SK-N-MC (cell line): ENCODE measurements at regions not wholly inside any gene's neighbourhood (a gene's known extent, or its start where the extent isn't known, plus 50 kb on each side); places are given as distances from the start of the nearest gene placed in this dataset.

Experiments
- EZH2 ChIP-seq: fragments of 200-600 bp; sonication (generic); IDR thresholded peaks from one replicate; pipeline ENCODE4 v1.6.1; 2017; ENCODE audit warnings: antibody characterized with exemption
- FOXP2 ChIP-seq: optimal IDR thresholded peaks from 2 replicates; pipeline ENCODE3; 2011; ENCODE audit warnings: mild to moderate bottlenecking, moderate library complexity; ENCODE audit not compliant: insufficient read depth; ENCODE audit errors: extremely low read length, control extremely low read depth
- POLR2AphosphoS5 ChIP-seq: IDR thresholded peaks from 2 replicates; pipeline ENCODE4 v1.6.1; 2012; ENCODE audit warnings: mild to moderate bottlenecking, low read depth, low read length, borderline replicate concordance

DNA sequence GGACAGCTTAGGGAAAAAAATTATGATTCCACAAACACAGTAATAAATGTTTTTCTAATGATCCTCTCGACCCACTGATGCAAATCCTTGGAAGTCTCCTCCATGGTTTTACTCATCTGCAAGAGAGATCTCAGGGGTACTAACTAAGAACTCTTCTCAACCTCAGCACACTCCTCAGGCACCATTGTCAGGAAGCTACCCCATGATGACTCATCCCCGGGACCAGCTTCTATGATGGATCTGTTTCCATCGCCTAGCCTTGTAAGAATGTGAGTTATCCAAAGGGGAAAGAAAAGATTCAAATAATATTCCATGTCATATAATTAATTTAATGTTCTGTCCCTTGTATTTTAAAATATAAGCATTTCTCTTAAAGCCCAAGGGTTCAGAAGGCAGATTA is 816.1 kb upstream of the IGFBP7 start:
- TF ChIP-seq EZH2 (no peak), POLR2AphosphoS5 (no peak), FOXP2 (no peak)
